ENCODE measurements at regions not wholly inside any gene's neighbourhood (a gene's known extent, or its start where the extent isn't known, plus 50 kb on each side); places are given as distances from the start of the nearest gene placed in this dataset.
"Not testable (repeated sequence)": the region's sequence is repeated elsewhere in the genome, so short reads cannot be mapped to it uniquely, and the experiment has no call there.

GRCh38 chr1:56133522-56134472, 445.6 kb downstream of the PLPP3 start:
- no peak for DNase-seq (ENCODE audit: low read depth in 1 of 2, low spot score in 1 of 2)

- DNase-seq (ENCODE audit: low read depth in 1 of 2, low spot score in 1 of 2) = no peak
These were observed 446.8 kb downstream of the PLPP3 start for GRCh38 chr1:56132520-56132919.

GRCh38 chr1:56129837-56130236, 449.5 kb downstream of the PLPP3 start:
- DNase-seq (ENCODE audit: low read depth in 1 of 2, low spot score in 1 of 2) = no peak

- no peak for DNase-seq (ENCODE audit: low read depth in 1 of 2, low spot score in 1 of 2)
These were observed 454.0 kb downstream of the PLPP3 start for GRCh38 chr1:56125316-56125715.

GRCh38 chr1:56123826-56124225, 455.5 kb downstream of the PLPP3 start:
- no peak for DNase-seq (ENCODE audit: low read depth in 1 of 2, low spot score in 1 of 2)

GRCh38 chr1:56123421-56123820, 455.9 kb downstream of the PLPP3 start:
- no peak for DNase-seq (ENCODE audit: low read depth in 1 of 2, low spot score in 1 of 2)

- no peak for DNase-seq (ENCODE audit: low read depth in 1 of 2, low spot score in 1 of 2)
These were observed 459.3 kb downstream of the PLPP3 start for GRCh38 chr1:56120021-56120420.

GRCh38 chr1:56118676-56119075, 460.7 kb downstream of the PLPP3 start:
- DNase-seq (ENCODE audit: low read depth in 1 of 2, low spot score in 1 of 2) = not testable (repeated sequence)

- no peak for DNase-seq (ENCODE audit: low read depth in 1 of 2, low spot score in 1 of 2)
These were observed 463.7 kb downstream of the PLPP3 start for GRCh38 chr1:56115701-56116100.

GRCh38 chr1:56113679-56114078, 465.7 kb downstream of the PLPP3 start:
- no peak for DNase-seq (ENCODE audit: low read depth in 1 of 2, low spot score in 1 of 2)

- no peak for DNase-seq (ENCODE audit: low read depth in 1 of 2, low spot score in 1 of 2)
These were observed 472.1 kb downstream of the PLPP3 start for GRCh38 chr1:56107275-56107638.

GRCh38 chr1:56106531-56107274, 472.7 kb downstream of the PLPP3 start:
- no peak for DNase-seq (ENCODE audit: low read depth in 1 of 2, low spot score in 1 of 2)

GRCh38 chr1:56105397-56105796, 474.0 kb downstream of the PLPP3 start:
- DNase-seq (ENCODE audit: low read depth in 1 of 2, low spot score in 1 of 2) = no peak

GRCh38 chr1:56099766-56100265, 479.5 kb downstream of the PLPP3 start:
- DNase-seq (ENCODE audit: low read depth in 1 of 2, low spot score in 1 of 2) = no peak

- no peak for DNase-seq (ENCODE audit: low read depth in 1 of 2, low spot score in 1 of 2)
These were observed 480.4 kb downstream of the PLPP3 start for GRCh38 chr1:56098946-56099345.

- no peak for DNase-seq (ENCODE audit: low read depth in 1 of 2, low spot score in 1 of 2)
These were observed 481.6 kb downstream of the PLPP3 start for GRCh38 chr1:56097713-56098112.

- DNase-seq (ENCODE audit: low read depth in 1 of 2, low spot score in 1 of 2) = no peak
These were observed 483.4 kb downstream of the PLPP3 start for GRCh38 chr1:56095696-56096665.

GRCh38 chr1:56094168-56094567, 485.2 kb downstream of the PLPP3 start:
- no peak for DNase-seq (ENCODE audit: low read depth in 1 of 2, low spot score in 1 of 2)

GRCh38 chr1:56092684-56093570, 486.4 kb downstream of the PLPP3 start:
- DNase-seq (ENCODE audit: low read depth in 1 of 2, low spot score in 1 of 2) = no peak

- DNase-seq (ENCODE audit: low read depth in 1 of 2, low spot score in 1 of 2) = not testable (repeated sequence)
These were observed 489.5 kb downstream of the PLPP3 start for GRCh38 chr1:56089826-56090225.

All from stimulated activated CD4-positive, alpha-beta T cell treated with anti-CD3 and anti-CD28 coated beads, Interleukin-15, amount 100 ng/mL, for 1 hour (primary cell).